Colonic mucosa (tissue), 4 donors: ENCODE measurements at regions not wholly inside any gene's neighbourhood (a gene's known extent, or its start where the extent isn't known, plus 50 kb on each side); places are given as distances from the start of the nearest gene placed in this dataset.

Experiments
- DNase-seq: peaks from one replicate; pipeline ENCODE4 v3.0.0-alpha.2; 2020
- H3K27ac ChIP-seq: fragments of 200-600 bp; one replicate; pipeline ENCODE4 v1.8.0; 2021
- H3K27me3 ChIP-seq: fragments of 200-600 bp; one replicate; pipeline ENCODE4 v1.8.0; 2021
- H3K36me3 ChIP-seq: fragments of 200-600 bp; one replicate; pipeline ENCODE4 v1.8.0; 2021
- H3K4me1 ChIP-seq: fragments of 200-600 bp; one replicate; pipeline ENCODE4 v1.8.0; 2021; ENCODE audit warnings: mild to moderate bottlenecking
- H3K4me3 ChIP-seq: fragments of 200-600 bp; one replicate; pipeline ENCODE4 v1.8.0; 2021
- H3K9ac ChIP-seq, 2 donors: one replicate each; pipeline ENCODE4 v1.7.0; 2013; ENCODE audit warnings: control low read depth in 2 of 2, low read depth in 2 of 2, low read length in 2 of 2
- H3K9me3 ChIP-seq: fragments of 200-600 bp; one replicate; pipeline ENCODE4 v1.8.0; 2021
- CTCF ChIP-seq: fragments of 200-600 bp; IDR thresholded peaks from one replicate; pipeline ENCODE4 v1.8.0; 2022; ENCODE audit warnings: antibody characterized with exemption, mild to moderate bottlenecking
- intact Hi-C: fragments of 100-400 bp; cut with DNase I; formaldehyde crosslinking; loops from one replicate; pipeline ENCODE4 v1.14.1; 2022
- donor health status: healthy.
- donor health status: DM: no; HTN: no; CAD: no.
- donor health status: DM: no; HTN: no; CAD: no.

- TF ChIP-seq CTCF = no peak
- intact Hi-C loops = no loop called here
- no peaks in the 10 kb centered on the region for H3K9me3 ChIP-seq
Observed at GRCh38 chr13:28566891-28567290, 72.0 kb upstream of the FLT1 start.

DNA sequence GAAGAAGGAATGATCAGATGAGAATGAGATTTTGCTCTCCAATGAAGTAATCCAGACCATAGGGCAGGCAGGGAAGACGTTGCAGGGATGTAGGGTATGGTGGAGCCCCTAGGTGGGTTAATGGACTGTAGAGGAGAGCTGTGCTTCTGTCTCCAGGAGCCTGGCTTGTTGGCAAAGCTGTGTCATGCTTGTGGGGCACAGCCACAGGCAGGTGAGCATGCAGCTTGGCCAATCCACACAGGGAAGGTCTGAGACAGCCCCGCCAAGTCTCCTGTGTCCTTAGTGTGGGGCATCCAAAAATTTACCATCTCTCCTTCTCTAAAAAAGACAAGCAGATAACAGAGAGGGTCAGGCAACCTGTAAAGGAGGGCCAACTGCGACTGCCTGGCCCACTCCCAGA, 71.4 kb upstream of the FLT1 start:
- DNase-seq = no peak
- TF ChIP-seq CTCF = no peak
- no peaks in the 10 kb centered on the region for H3K36me3 ChIP-seq

More at GRCh38 chr13:28566891-28567290, 72.0 kb upstream of the FLT1 start:
- DNase-seq = no peak
- H3K27me3 ChIP-seq = no peaks in the 10 kb centered on the region
- no peak overlapping the region for H3K9ac ChIP-seq
- H3K36me3 ChIP-seq = no peaks in the 10 kb centered on the region
- no peak overlapping the region for H3K4me3 ChIP-seq
- no peaks in the 10 kb centered on the region for H3K4me1 ChIP-seq
- H3K27ac ChIP-seq = no peak overlapping the region

DNA sequence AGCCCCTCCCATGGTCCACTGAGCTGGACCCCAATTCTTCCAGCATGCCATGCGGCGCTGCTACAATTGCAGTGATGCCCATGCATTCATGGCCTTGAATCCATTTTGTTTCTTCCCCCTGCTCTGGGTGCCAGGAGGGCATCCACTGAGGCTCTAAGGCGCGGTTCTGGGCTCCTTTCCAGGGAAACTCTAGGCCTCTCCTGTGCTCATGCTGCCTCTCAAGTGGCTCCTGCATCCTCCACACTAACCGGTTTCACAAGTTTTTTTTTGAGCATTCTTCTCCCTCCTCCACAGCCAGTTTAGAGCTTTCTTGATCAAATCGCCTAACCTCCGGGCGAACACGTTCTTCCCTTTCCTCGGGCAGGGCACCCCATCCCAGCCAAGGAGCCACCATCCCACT, 69.1 kb upstream of the FLT1 start:
- no peak overlapping the region for H3K9ac ChIP-seq
- H3K4me1 ChIP-seq = no peaks in the 10 kb centered on the region
- DNase-seq = peak; percentile 80
- intact Hi-C loops = no loop called here
- no peaks in the 10 kb centered on the region for H3K9me3 ChIP-seq
- H3K27ac ChIP-seq = no peak overlapping the region
- H3K4me3 ChIP-seq = no peak overlapping the region
- no peaks in the 10 kb centered on the region for H3K36me3 ChIP-seq
- TF ChIP-seq CTCF = no peak
- H3K27me3 ChIP-seq = no peaks in the 10 kb centered on the region

More for the DNA sequence above, 71.4 kb upstream of the FLT1 start:
- H3K27ac ChIP-seq = no peak overlapping the region
- intact Hi-C loops = no loop called here
- no peaks in the 10 kb centered on the region for H3K27me3 ChIP-seq
- H3K4me1 ChIP-seq = no peaks in the 10 kb centered on the region
- no peaks in the 10 kb centered on the region for H3K9me3 ChIP-seq
- H3K9ac ChIP-seq = no peak overlapping the region
- no peak overlapping the region for H3K4me3 ChIP-seq

DNA sequence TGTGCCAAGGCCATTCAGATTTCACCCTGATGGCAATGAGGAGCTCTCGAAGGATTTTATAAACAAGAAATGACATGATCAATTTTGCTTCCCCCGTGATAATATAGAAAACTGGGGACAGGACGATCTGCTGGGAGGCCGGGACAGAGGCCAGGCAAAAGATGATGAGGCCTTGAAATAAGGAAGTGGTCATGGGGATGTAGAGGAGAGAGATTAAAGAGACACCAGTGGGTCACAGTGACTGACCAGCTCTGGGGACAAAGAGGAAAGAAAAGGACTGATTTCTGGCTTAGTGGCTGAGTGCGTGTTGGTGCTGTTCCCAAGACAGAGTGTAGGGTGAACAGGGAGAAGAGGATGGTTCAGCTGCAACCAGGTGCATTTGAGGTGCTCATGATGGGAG, 68.7 kb upstream of the FLT1 start:
- Histone ChIP-seq H3K27me3 (no peaks in the 10 kb centered on the region), H3K36me3 (no peaks in the 10 kb centered on the region), H3K4me3 (no peak overlapping the region), H3K9ac (no peak overlapping the region), H3K9me3 (no peaks in the 10 kb centered on the region), H3K4me1 (no peaks in the 10 kb centered on the region), H3K27ac (no peak overlapping the region)
- no peak for DNase-seq
- intact Hi-C loops = no loop called here
- TF ChIP-seq CTCF = no peak

DNA sequence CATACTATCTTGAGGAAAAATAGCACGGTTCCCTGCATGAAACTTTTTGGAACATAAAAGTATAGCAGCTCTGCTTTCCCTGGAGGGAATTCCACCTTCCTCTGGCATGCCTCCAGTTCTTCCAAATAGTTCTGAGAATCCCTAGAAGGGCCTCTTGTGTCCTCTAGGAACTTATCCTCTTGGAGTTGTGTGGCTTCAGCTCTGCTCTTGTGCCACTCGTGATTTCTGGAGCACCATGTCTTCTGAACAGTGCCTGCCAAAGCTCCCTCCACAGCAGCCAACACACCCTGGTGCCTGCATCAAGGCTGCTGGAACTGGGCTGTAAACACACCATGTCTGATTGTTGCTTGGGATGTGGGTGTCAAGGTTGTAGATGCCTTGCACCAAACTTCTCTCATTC, 65.7 kb upstream of the FLT1 start:
- intact Hi-C loops = no loop called here
- no peak overlapping the region for H3K9ac ChIP-seq
- no peaks in the 10 kb centered on the region for H3K36me3 ChIP-seq
- H3K4me1 ChIP-seq = no peaks in the 10 kb centered on the region
- TF ChIP-seq CTCF = no peak
- no peaks in the 10 kb centered on the region for H3K27me3 ChIP-seq
- no peaks in the 10 kb centered on the region for H3K9me3 ChIP-seq
- no peak for DNase-seq
- H3K4me3 ChIP-seq = no peak overlapping the region
- no peak overlapping the region for H3K27ac ChIP-seq
